Inflammatory macrophage treated with lipopolysaccharide for 1 hour (primary cell): ENCODE measurements at regions not wholly inside any gene's neighbourhood (a gene's known extent, or its start where the extent isn't known, plus 50 kb on each side); places are given as distances from the start of the nearest gene placed in this dataset.
"Not testable (repeated sequence)": the region's sequence is repeated elsewhere in the genome, so short reads cannot be mapped to it uniquely, and the experiment has no call there.

Experiments
- DNase-seq, 2 donors: peaks; one replicate each; pipeline ENCODE4 v3.0.0-alpha.2; 2020 to 2022

GRCh38 chr13:109427695-109428094 is 358.7 kb downstream of the IRS2 start:
- DNase-seq: no peak

- no peak for DNase-seq
Observed at GRCh38 chr13:109427148-109427547, 359.2 kb downstream of the IRS2 start.

GRCh38 chr13:109426690-109426990 is 359.7 kb downstream of the IRS2 start:
- no peak for DNase-seq

GRCh38 chr13:109425821-109426689 is 360.3 kb downstream of the IRS2 start:
- DNase-seq: no peak

- peak; percentile 29 to 52 for DNase-seq
Observed at GRCh38 chr13:109422161-109422560, 364.2 kb downstream of the IRS2 start.

GRCh38 chr13:109419896-109420295 is 366.5 kb downstream of the IRS2 start:
- DNase-seq: no peak

- peak; percentile 82 to 83 for DNase-seq
Observed at GRCh38 chr13:109418111-109418510, 368.3 kb downstream of the IRS2 start.

- no peak for DNase-seq
Observed at GRCh38 chr13:109416001-109416400, 370.4 kb downstream of the IRS2 start.

GRCh38 chr13:109415057-109415456 is 371.3 kb downstream of the IRS2 start:
- DNase-seq: no peak

GRCh38 chr13:109412283-109412901 is 374.0 kb downstream of the IRS2 start:
- DNase-seq: no peak

- DNase-seq: no peak
Observed at GRCh38 chr13:109410868-109411267, 375.5 kb downstream of the IRS2 start.

- DNase-seq: no peak
Observed at GRCh38 chr13:109408591-109409382, 377.6 kb downstream of the IRS2 start.

- DNase-seq: no peak
Observed at GRCh38 chr13:109406376-109406992, 379.9 kb downstream of the IRS2 start.

- peak; percentile 67 to 69 for DNase-seq
Observed at GRCh38 chr13:109403012-109403421, 383.4 kb downstream of the IRS2 start.

- DNase-seq: no peak
Observed at GRCh38 chr13:109401891-109402290, 384.5 kb downstream of the IRS2 start.

- no peak for DNase-seq
Observed at GRCh38 chr13:109401307-109401706, 385.1 kb downstream of the IRS2 start.

GRCh38 chr13:109400624-109401257 is 385.6 kb downstream of the IRS2 start:
- no peak for DNase-seq

GRCh38 chr13:109400209-109400608 is 386.2 kb downstream of the IRS2 start:
- DNase-seq: peak; percentile 40 to 54

GRCh38 chr13:109398071-109398470 is 388.3 kb downstream of the IRS2 start:
- DNase-seq: not testable (repeated sequence)

GRCh38 chr13:109397285-109397684 is 389.1 kb downstream of the IRS2 start:
- DNase-seq: no peak

GRCh38 chr13:109396266-109396665 is 390.1 kb downstream of the IRS2 start:
- no peak for DNase-seq

- DNase-seq: no peak
Observed at GRCh38 chr13:109395014-109395413, 391.4 kb downstream of the IRS2 start.
